ENCODE measurements at regions not wholly inside any gene's neighbourhood (a gene's known extent, or its start where the extent isn't known, plus 50 kb on each side); places are given as distances from the start of the nearest gene placed in this dataset.
"Not testable (repeated sequence)": the region's sequence is repeated elsewhere in the genome, so short reads cannot be mapped to it uniquely, and the experiment has no call there.

- no peaks in the 10 kb centered on the region for H3K36me3 ChIP-seq (ENCODE audit: control insufficient read depth, insufficient read depth, low read length, severe bottlenecking)
- no peak overlapping the region for H3K9ac ChIP-seq (ENCODE audit: low read length)
- no peak for DNase-seq (ENCODE audit: low read depth)
- H3K9me3 ChIP-seq (ENCODE audit: control insufficient read depth, low read length) = no peaks in the 10 kb centered on the region
- no peaks in the 10 kb centered on the region for H3K27me3 ChIP-seq (replicated peaks; ENCODE audit: control insufficient read depth, insufficient read depth, low read length)
- H3K4me1 ChIP-seq (ENCODE audit: control insufficient read depth, insufficient read depth, low read length) = no peaks in the 10 kb centered on the region
- no peak overlapping the region for H3K4me3 ChIP-seq (ENCODE audit: low read length)
Measured at GRCh38 chr14:28946267-28946666, 179.7 kb downstream of the FOXG1 start.

- DNase-seq (ENCODE audit: low read depth) = no peak
- no peaks in the 10 kb centered on the region for H3K27me3 ChIP-seq (replicated peaks; ENCODE audit: control insufficient read depth, insufficient read depth, low read length)
Measured at GRCh38 chr14:28949503-28949902, 182.9 kb downstream of the FOXG1 start.

GRCh38 chr14:28952161-28952560 lies 185.6 kb downstream of the FOXG1 start:
- no peak for DNase-seq (ENCODE audit: low read depth)
- Histone ChIP-seq H3K9me3 (ENCODE audit: control insufficient read depth, low read length) (no peaks in the 10 kb centered on the region), H3K4me1 (ENCODE audit: control insufficient read depth, insufficient read depth, low read length) (no peaks in the 10 kb centered on the region), H3K27me3 (replicated peaks; ENCODE audit: control insufficient read depth, insufficient read depth, low read length) (no peaks in the 10 kb centered on the region), H3K4me3 (ENCODE audit: low read length) (no peak overlapping the region), H3K9ac (ENCODE audit: low read length) (no peak overlapping the region), H3K36me3 (ENCODE audit: control insufficient read depth, insufficient read depth, low read length, severe bottlenecking) (no peaks in the 10 kb centered on the region)

More at GRCh38 chr14:28949503-28949902, 182.9 kb downstream of the FOXG1 start:
- Histone ChIP-seq H3K9me3 (ENCODE audit: control insufficient read depth, low read length) (no peaks in the 10 kb centered on the region), H3K4me1 (ENCODE audit: control insufficient read depth, insufficient read depth, low read length) (no peaks in the 10 kb centered on the region), H3K36me3 (ENCODE audit: control insufficient read depth, insufficient read depth, low read length, severe bottlenecking) (no peaks in the 10 kb centered on the region), H3K4me3 (ENCODE audit: low read length) (no peak overlapping the region), H3K9ac (ENCODE audit: low read length) (no peak overlapping the region)

- no peaks in the 10 kb centered on the region for H3K4me1 ChIP-seq (ENCODE audit: control insufficient read depth, insufficient read depth, low read length)
Measured at GRCh38 chr14:28952666-28953065, 186.1 kb downstream of the FOXG1 start.

GRCh38 chr14:28953973-28954372 lies 187.4 kb downstream of the FOXG1 start:
- H3K36me3 ChIP-seq (ENCODE audit: control insufficient read depth, insufficient read depth, low read length, severe bottlenecking) = no peaks in the 10 kb centered on the region
- H3K4me3 ChIP-seq (ENCODE audit: low read length) = no peak overlapping the region
- H3K4me1 ChIP-seq (ENCODE audit: control insufficient read depth, insufficient read depth, low read length) = no peaks in the 10 kb centered on the region
- H3K9me3 ChIP-seq (ENCODE audit: control insufficient read depth, low read length) = no peaks in the 10 kb centered on the region
- DNase-seq (ENCODE audit: low read depth) = no peak
- no peaks in the 10 kb centered on the region for H3K27me3 ChIP-seq (replicated peaks; ENCODE audit: control insufficient read depth, insufficient read depth, low read length)
- H3K9ac ChIP-seq (ENCODE audit: low read length) = no peak overlapping the region

More at GRCh38 chr14:28952666-28953065, 186.1 kb downstream of the FOXG1 start:
- H3K4me3 ChIP-seq (ENCODE audit: low read length) = no peak overlapping the region
- no peak for DNase-seq (ENCODE audit: low read depth)
- no peaks in the 10 kb centered on the region for H3K9me3 ChIP-seq (ENCODE audit: control insufficient read depth, low read length)
- H3K9ac ChIP-seq (ENCODE audit: low read length) = no peak overlapping the region
- H3K27me3 ChIP-seq (replicated peaks; ENCODE audit: control insufficient read depth, insufficient read depth, low read length) = no peaks in the 10 kb centered on the region
- no peaks in the 10 kb centered on the region for H3K36me3 ChIP-seq (ENCODE audit: control insufficient read depth, insufficient read depth, low read length, severe bottlenecking)

- no peak for DNase-seq (ENCODE audit: low read depth)
Measured at GRCh38 chr14:28966416-28967233, 200.0 kb downstream of the FOXG1 start.

GRCh38 chr14:28975084-28975483 lies 208.5 kb downstream of the FOXG1 start:
- Histone ChIP-seq H3K9ac (ENCODE audit: low read length) (no peak overlapping the region), H3K27me3 (replicated peaks; ENCODE audit: control insufficient read depth, insufficient read depth, low read length) (no peaks in the 10 kb centered on the region), H3K9me3 (ENCODE audit: control insufficient read depth, low read length) (no peaks in the 10 kb centered on the region), H3K4me1 (ENCODE audit: control insufficient read depth, insufficient read depth, low read length) (no peaks in the 10 kb centered on the region), H3K4me3 (ENCODE audit: low read length) (no peak overlapping the region), H3K36me3 (ENCODE audit: control insufficient read depth, insufficient read depth, low read length, severe bottlenecking) (no peaks in the 10 kb centered on the region)
- no peak for DNase-seq (ENCODE audit: low read depth)

More at GRCh38 chr14:28966416-28967233, 200.0 kb downstream of the FOXG1 start:
- no peak overlapping the region for H3K9ac ChIP-seq (ENCODE audit: low read length)
- no peaks in the 10 kb centered on the region for H3K4me1 ChIP-seq (ENCODE audit: control insufficient read depth, insufficient read depth, low read length)
- no peaks in the 10 kb centered on the region for H3K27me3 ChIP-seq (replicated peaks; ENCODE audit: control insufficient read depth, insufficient read depth, low read length)
- H3K4me3 ChIP-seq (ENCODE audit: low read length) = no peak overlapping the region
- H3K36me3 ChIP-seq (ENCODE audit: control insufficient read depth, insufficient read depth, low read length, severe bottlenecking) = no peaks in the 10 kb centered on the region
- H3K9me3 ChIP-seq (ENCODE audit: control insufficient read depth, low read length) = peaks cover 9% of the 10 kb centered on the region

GRCh38 chr14:28982228-28982627 lies 215.6 kb downstream of the FOXG1 start:
- H3K9ac ChIP-seq (ENCODE audit: low read length) = no peak overlapping the region
- H3K9me3 ChIP-seq (ENCODE audit: control insufficient read depth, low read length) = no peaks in the 10 kb centered on the region
- no peaks in the 10 kb centered on the region for H3K27me3 ChIP-seq (replicated peaks; ENCODE audit: control insufficient read depth, insufficient read depth, low read length)
- H3K4me1 ChIP-seq (ENCODE audit: control insufficient read depth, insufficient read depth, low read length) = no peaks in the 10 kb centered on the region
- DNase-seq (ENCODE audit: low read depth) = no peak
- no peak overlapping the region for H3K4me3 ChIP-seq (ENCODE audit: low read length)
- H3K36me3 ChIP-seq (ENCODE audit: control insufficient read depth, insufficient read depth, low read length, severe bottlenecking) = no peaks in the 10 kb centered on the region

- no peaks in the 10 kb centered on the region for H3K36me3 ChIP-seq (ENCODE audit: control insufficient read depth, insufficient read depth, low read length, severe bottlenecking)
- no peak overlapping the region for H3K9ac ChIP-seq (ENCODE audit: low read length)
- no peaks in the 10 kb centered on the region for H3K9me3 ChIP-seq (ENCODE audit: control insufficient read depth, low read length)
- no peaks in the 10 kb centered on the region for H3K4me1 ChIP-seq (ENCODE audit: control insufficient read depth, insufficient read depth, low read length)
- H3K27me3 ChIP-seq (replicated peaks; ENCODE audit: control insufficient read depth, insufficient read depth, low read length) = no peaks in the 10 kb centered on the region
- no peak overlapping the region for H3K4me3 ChIP-seq (ENCODE audit: low read length)
- no peak for DNase-seq (ENCODE audit: low read depth)
Measured at GRCh38 chr14:28983279-28983678, 216.7 kb downstream of the FOXG1 start.

- no peak overlapping the region for H3K4me3 ChIP-seq (ENCODE audit: low read length)
- H3K27me3 ChIP-seq (replicated peaks; ENCODE audit: control insufficient read depth, insufficient read depth, low read length) = no peaks in the 10 kb centered on the region
- no peaks in the 10 kb centered on the region for H3K36me3 ChIP-seq (ENCODE audit: control insufficient read depth, insufficient read depth, low read length, severe bottlenecking)
- no peaks in the 10 kb centered on the region for H3K9me3 ChIP-seq (ENCODE audit: control insufficient read depth, low read length)
- no peak overlapping the region for H3K9ac ChIP-seq (ENCODE audit: low read length)
- peak; percentile 28 for DNase-seq (ENCODE audit: low read depth)
- no peaks in the 10 kb centered on the region for H3K4me1 ChIP-seq (ENCODE audit: control insufficient read depth, insufficient read depth, low read length)
Measured at GRCh38 chr14:28987516-28987915, 220.9 kb downstream of the FOXG1 start.

GRCh38 chr14:28997196-28997595 lies 230.6 kb downstream of the FOXG1 start:
- H3K27me3 ChIP-seq (replicated peaks; ENCODE audit: control insufficient read depth, insufficient read depth, low read length); H3K4me3 ChIP-seq (ENCODE audit: low read length); DNase-seq (ENCODE audit: low read depth); H3K4me1 ChIP-seq (ENCODE audit: control insufficient read depth, insufficient read depth, low read length); H3K36me3 ChIP-seq (ENCODE audit: control insufficient read depth, insufficient read depth, low read length, severe bottlenecking); H3K9me3 ChIP-seq (ENCODE audit: control insufficient read depth, low read length); H3K9ac ChIP-seq (ENCODE audit: low read length): not testable (repeated sequence)

- H3K9me3 ChIP-seq (ENCODE audit: control insufficient read depth, low read length) = no peaks in the 10 kb centered on the region
- no peaks in the 10 kb centered on the region for H3K4me1 ChIP-seq (ENCODE audit: control insufficient read depth, insufficient read depth, low read length)
- no peaks in the 10 kb centered on the region for H3K36me3 ChIP-seq (ENCODE audit: control insufficient read depth, insufficient read depth, low read length, severe bottlenecking)
- H3K4me3 ChIP-seq (ENCODE audit: low read length) = no peak overlapping the region
- peak; percentile 26 for DNase-seq (ENCODE audit: low read depth)
- no peak overlapping the region for H3K9ac ChIP-seq (ENCODE audit: low read length)
- H3K27me3 ChIP-seq (replicated peaks; ENCODE audit: control insufficient read depth, insufficient read depth, low read length) = no peaks in the 10 kb centered on the region
Measured at GRCh38 chr14:28999656-29000055, 233.1 kb downstream of the FOXG1 start.

All from adipocyte (in vitro differentiated cells).